GM18505 (cell line): ENCODE measurements at regions not wholly inside any gene's neighbourhood (a gene's known extent, or its start where the extent isn't known, plus 50 kb on each side); places are given as distances from the start of the nearest gene placed in this dataset.

Source experiments
- ATAC-seq: cut with Tn5 transposase; IDR thresholded peaks from one replicate; pipeline ENCODE4 v1.9.1; 2021; ENCODE audit not compliant: unreplicated experiment
- POLR2A ChIP-seq: IDR thresholded peaks from 4 replicates; pipeline ENCODE4 v1.6.1; 2011; ENCODE audit warnings: borderline replicate concordance; ENCODE audit not compliant: insufficient read depth, insufficient read length; ENCODE audit errors: extremely low read depth

- no peak for TF ChIP-seq POLR2A
- no peak for ATAC-seq
Measured at GRCh38 chr5:117203584-117203983, 629.0 kb upstream of the SEMA6A start.

- TF ChIP-seq POLR2A, result no peak
- ATAC-seq, result no peak
Measured at GRCh38 chr5:117201001-117201400, 626.4 kb upstream of the SEMA6A start.

- no peak for TF ChIP-seq POLR2A
- no peak for ATAC-seq
Measured at GRCh38 chr5:117195076-117195475, 620.5 kb upstream of the SEMA6A start.

- no peak for ATAC-seq
- no peak for TF ChIP-seq POLR2A
Measured at GRCh38 chr5:117191251-117191650, 616.6 kb upstream of the SEMA6A start.

- no peak for TF ChIP-seq POLR2A
- ATAC-seq, result no peak
Measured at GRCh38 chr5:117189784-117190183, 615.2 kb upstream of the SEMA6A start.

GRCh38 chr5:117188211-117188610 lies 613.6 kb upstream of the SEMA6A start:
- TF ChIP-seq POLR2A, result no peak
- no peak for ATAC-seq

- no peak for ATAC-seq
- no peak for TF ChIP-seq POLR2A
Measured at GRCh38 chr5:117186751-117187150, 612.1 kb upstream of the SEMA6A start.

- TF ChIP-seq POLR2A, result no peak
- ATAC-seq, result no peak
Measured at GRCh38 chr5:117183326-117183725, 608.7 kb upstream of the SEMA6A start.

GRCh38 chr5:117182104-117182503 lies 607.5 kb upstream of the SEMA6A start:
- ATAC-seq, result no peak
- TF ChIP-seq POLR2A, result no peak

- ATAC-seq, result no peak
- no peak for TF ChIP-seq POLR2A
Measured at GRCh38 chr5:117177302-117177701, 602.7 kb upstream of the SEMA6A start.

GRCh38 chr5:117165068-117165467 lies 590.4 kb upstream of the SEMA6A start:
- TF ChIP-seq POLR2A, result no peak
- ATAC-seq, result no peak

GRCh38 chr5:117161718-117162335 lies 587.2 kb upstream of the SEMA6A start:
- no peak for TF ChIP-seq POLR2A
- ATAC-seq, result no peak

- no peak for ATAC-seq
- TF ChIP-seq POLR2A, result no peak
Measured at GRCh38 chr5:117160391-117160790, 585.8 kb upstream of the SEMA6A start.

- no peak for ATAC-seq
- no peak for TF ChIP-seq POLR2A
Measured at GRCh38 chr5:117149312-117149711, 574.7 kb upstream of the SEMA6A start.

GRCh38 chr5:117144086-117144485 lies 569.5 kb upstream of the SEMA6A start:
- no peak for ATAC-seq
- no peak for TF ChIP-seq POLR2A

GRCh38 chr5:117143406-117143805 lies 568.8 kb upstream of the SEMA6A start:
- no peak for TF ChIP-seq POLR2A

GRCh38 chr5:117138523-117138922 lies 563.9 kb upstream of the SEMA6A start:
- ATAC-seq, result no peak
- TF ChIP-seq POLR2A, result no peak

More at GRCh38 chr5:117143406-117143805, 568.8 kb upstream of the SEMA6A start:
- no peak for ATAC-seq
